ENCODE measurements at regions not wholly inside any gene's neighbourhood (a gene's known extent, or its start where the extent isn't known, plus 50 kb on each side); places are given as distances from the start of the nearest gene placed in this dataset.

DNA sequence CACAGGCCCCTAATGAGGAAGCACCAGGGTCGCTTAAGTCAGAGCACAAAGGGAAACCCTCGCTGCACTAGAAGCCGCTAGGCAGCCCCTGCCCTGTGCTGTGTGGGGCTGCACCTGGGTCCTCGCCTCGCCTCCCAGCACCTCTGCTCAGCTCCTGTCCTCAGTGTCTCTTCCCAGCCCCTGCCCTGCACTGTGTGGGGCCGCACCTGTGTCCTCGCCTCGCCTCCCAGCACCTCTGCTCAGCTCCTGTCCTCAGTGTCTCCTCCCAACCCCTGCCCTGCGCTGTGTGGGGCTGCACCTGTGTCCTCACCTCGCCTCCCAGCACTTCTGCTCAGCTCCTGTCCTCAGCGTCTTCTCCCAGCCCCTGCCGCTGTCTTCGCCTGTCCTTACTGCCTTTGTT is 342.8 kb downstream of the EIPR1 start (continued):
- TF ChIP-seq, protein P1, sequence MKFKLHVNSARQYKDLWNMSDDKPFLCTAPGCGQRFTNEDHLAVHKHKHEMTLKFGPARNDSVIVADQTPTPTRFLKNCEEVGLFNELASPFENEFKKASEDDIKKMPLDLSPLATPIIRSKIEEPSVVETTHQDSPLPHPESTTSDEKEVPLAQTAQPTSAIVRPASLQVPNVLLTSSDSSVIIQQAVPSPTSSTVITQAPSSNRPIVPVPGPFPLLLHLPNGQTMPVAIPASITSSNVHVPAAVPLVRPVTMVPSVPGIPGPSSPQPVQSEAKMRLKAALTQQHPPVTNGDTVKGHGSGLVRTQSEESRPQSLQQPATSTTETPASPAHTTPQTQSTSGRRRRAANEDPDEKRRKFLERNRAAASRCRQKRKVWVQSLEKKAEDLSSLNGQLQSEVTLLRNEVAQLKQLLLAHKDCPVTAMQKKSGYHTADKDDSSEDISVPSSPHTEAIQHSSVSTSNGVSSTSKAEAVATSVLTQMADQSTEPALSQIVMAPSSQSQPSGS (IDR thresholded peaks at IDR 0.05; ENCODE audit: low read length), result no peak
- TF ChIP-seq TAF1 (IDR thresholded peaks at IDR 0.05; ENCODE audit: low read depth, low read length) (no peak), RAD21 (IDR thresholded peaks at IDR 0.05 in 1 of 2, conservative IDR thresholded peaks at IDR 0.05 in 1 of 2; ENCODE audit: low read depth in 2 of 2, low read length in 2 of 2) (no peak), JUND (IDR thresholded peaks at IDR 0.05; ENCODE audit: low read length) (no peak), KDM4A (IDR thresholded peaks at IDR 0.05; ENCODE audit: low read depth, low read length, severe bottlenecking) (no peak), RNF2 (IDR thresholded peaks at IDR 0.05; ENCODE audit: borderline replicate concordance, low read depth, low read length, missing control alignments, poor library complexity, severe bottlenecking) (no peak)

All from H1 (cell line).